Gastroesophageal sphincter (tissue), 4 donors: ENCODE measurements at regions not wholly inside any gene's neighbourhood (a gene's known extent, or its start where the extent isn't known, plus 50 kb on each side); places are given as distances from the start of the nearest gene placed in this dataset.

ENCODE experiments used
- ATAC-seq: fragments of 150-250 bp; one replicate; pipeline ENCODE4 v1.9.1; 2016; ENCODE audit warnings: mild to moderate bottlenecking, moderate library complexity
- H3K27ac ChIP-seq, 4 donors: fragments of 200-600 bp; sonication (generic) in 3 of 4; 1 replicate in 3 of 4; 2 replicates in 1 of 4; pipeline ENCODE4 v1.5.1; 2016 to 2019
- H3K27me3 ChIP-seq: fragments of 200-600 bp; sonication (generic); one replicate; pipeline ENCODE4 v1.5.1; 2019
- H3K36me3 ChIP-seq, 2 donors: fragments of 200-600 bp; sonication (generic); one replicate each; pipeline ENCODE4 v1.5.1; 2019; ENCODE audit warnings: control low read depth in 1 of 2
- H3K4me1 ChIP-seq, 3 donors: fragments of 200-600 bp; sonication (generic); 1 replicate in 2 of 3; 2 replicates in 1 of 3; pipeline ENCODE4 v1.5.1; 2016 to 2019; ENCODE audit warnings: control low read depth in 2 of 3
- H3K4me3 ChIP-seq, 2 donors: fragments of 200-600 bp; sonication (generic); one replicate each; pipeline ENCODE4 v1.5.1; 2019; ENCODE audit warnings: mild to moderate bottlenecking in 1 of 2, moderate library complexity in 1 of 2
- H3K9me3 ChIP-seq, 3 donors: fragments of 200-600 bp; sonication (generic); one replicate each; pipeline ENCODE4 v1.5.1; 2017 to 2019; ENCODE audit warnings: control low read depth in 2 of 3
- EP300 ChIP-seq: sonication (generic); formaldehyde crosslinking; IDR thresholded peaks from one replicate; pipeline ENCODE4 v1.6.1; 2017; ENCODE audit warnings: antibody characterized with exemption, mild to moderate bottlenecking
- POLR2A ChIP-seq, 2 donors: fragments of 450-650 bp; IDR thresholded peaks; one replicate each; pipeline ENCODE4 v1.6.1; 2017; ENCODE audit warnings: antibody characterized with exemption in 2 of 2, mild to moderate bottlenecking in 2 of 2, moderate library complexity in 1 of 2
- POLR2AphosphoS5 ChIP-seq: sonication (generic); formaldehyde crosslinking; IDR thresholded peaks from one replicate; pipeline ENCODE4 v1.6.1; 2017; ENCODE audit warnings: antibody characterized with exemption
- WGBS, 2 donors: methylation state at CpG; one replicate each; pipeline ENCODE4 v1.1.5; 2018; ENCODE audit warnings: low coverage in 1 of 2; 5-methylcytosine and 5-hydroxymethylcytosine counted together
- TF ChIP-seq, protein P1 (sequence below), 4 experiments: fragments of 200-600 bp in 2 of 4; fragments of 450-650 bp in 2 of 4; sonication (generic) in 1 of 4; IDR thresholded peaks; one replicate each; pipeline ENCODE4 v1.5.1; 2017 to 2019; ENCODE audit warnings: antibody characterized with exemption in 4 of 4, mild to moderate bottlenecking in 2 of 4, moderate library complexity in 2 of 4

- Histone ChIP-seq H3K27me3 (no peaks in the 10 kb centered on the region), H3K36me3 (no peaks in the 10 kb centered on the region), H3K4me3 (no peak overlapping the region), H3K27ac (no peak overlapping the region), H3K4me1 (peaks cover 0 to 19% (median 0%) of the 10 kb centered on the region in 3 donors), H3K9me3 (no peaks in the 10 kb centered on the region)
- no peak for TF ChIP-seq EP300
- TF ChIP-seq, protein P1, sequence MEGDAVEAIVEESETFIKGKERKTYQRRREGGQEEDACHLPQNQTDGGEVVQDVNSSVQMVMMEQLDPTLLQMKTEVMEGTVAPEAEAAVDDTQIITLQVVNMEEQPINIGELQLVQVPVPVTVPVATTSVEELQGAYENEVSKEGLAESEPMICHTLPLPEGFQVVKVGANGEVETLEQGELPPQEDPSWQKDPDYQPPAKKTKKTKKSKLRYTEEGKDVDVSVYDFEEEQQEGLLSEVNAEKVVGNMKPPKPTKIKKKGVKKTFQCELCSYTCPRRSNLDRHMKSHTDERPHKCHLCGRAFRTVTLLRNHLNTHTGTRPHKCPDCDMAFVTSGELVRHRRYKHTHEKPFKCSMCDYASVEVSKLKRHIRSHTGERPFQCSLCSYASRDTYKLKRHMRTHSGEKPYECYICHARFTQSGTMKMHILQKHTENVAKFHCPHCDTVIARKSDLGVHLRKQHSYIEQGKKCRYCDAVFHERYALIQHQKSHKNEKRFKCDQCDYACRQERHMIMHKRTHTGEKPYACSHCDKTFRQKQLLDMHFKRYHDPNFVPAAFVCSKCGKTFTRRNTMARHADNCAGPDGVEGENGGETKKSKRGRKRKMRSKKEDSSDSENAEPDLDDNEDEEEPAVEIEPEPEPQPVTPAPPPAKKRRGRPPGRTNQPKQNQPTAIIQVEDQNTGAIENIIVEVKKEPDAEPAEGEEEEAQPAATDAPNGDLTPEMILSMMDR (IDR thresholded peaks at IDR 0.05), result no peak
- TF ChIP-seq POLR2AphosphoS5, result no peak
- no peak for TF ChIP-seq POLR2A (IDR thresholded peaks at IDR 0.05)
- no peak for ATAC-seq
Measured at GRCh38 chr2:181306785-181307184, 150.4 kb upstream of the ITGA4 start.

DNA sequence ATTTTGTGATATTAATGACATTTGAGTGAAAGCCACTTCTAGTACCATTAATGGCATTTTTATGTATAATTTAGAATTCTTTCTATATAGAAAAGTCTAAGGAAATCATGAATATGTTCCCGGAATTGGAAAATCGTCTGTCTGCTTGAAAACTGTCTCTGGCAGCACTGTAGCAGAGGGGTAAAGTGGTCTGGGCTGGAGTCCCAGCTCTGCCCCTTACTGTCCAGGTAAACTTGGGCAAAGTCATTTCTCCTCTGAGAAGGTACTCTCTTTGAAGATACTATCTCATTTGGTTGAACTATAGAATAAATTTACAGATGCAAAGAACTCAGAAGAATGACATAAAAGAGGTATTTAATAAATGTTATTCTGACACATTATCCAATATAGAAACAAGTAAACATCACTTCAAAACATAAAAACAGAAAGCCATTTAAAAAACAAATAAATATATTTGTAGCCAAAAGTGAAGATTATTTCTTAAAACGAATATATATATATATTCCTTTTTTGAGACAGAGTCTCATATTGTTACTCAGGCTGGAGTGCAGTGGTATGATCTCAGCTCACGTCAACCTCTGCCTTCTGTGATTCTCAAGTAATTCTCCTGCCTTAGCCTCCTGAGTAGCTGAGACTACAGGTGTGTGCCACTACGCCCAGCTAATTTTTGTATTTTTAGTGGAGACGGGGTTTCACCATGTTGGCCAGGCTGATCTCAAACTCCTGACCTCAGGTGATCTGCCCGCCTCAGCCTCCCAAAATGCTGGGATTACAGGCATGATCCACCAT lies 149.8 kb upstream of the ITGA4 start:
- WGBS, 2 donors, result 74 to 80% methylated on average over 4 to 6 of the region's 7 CpGs
- Histone ChIP-seq H3K27me3 (no peaks in the 10 kb centered on the region), H3K27ac (no peak overlapping the region)

DNA sequence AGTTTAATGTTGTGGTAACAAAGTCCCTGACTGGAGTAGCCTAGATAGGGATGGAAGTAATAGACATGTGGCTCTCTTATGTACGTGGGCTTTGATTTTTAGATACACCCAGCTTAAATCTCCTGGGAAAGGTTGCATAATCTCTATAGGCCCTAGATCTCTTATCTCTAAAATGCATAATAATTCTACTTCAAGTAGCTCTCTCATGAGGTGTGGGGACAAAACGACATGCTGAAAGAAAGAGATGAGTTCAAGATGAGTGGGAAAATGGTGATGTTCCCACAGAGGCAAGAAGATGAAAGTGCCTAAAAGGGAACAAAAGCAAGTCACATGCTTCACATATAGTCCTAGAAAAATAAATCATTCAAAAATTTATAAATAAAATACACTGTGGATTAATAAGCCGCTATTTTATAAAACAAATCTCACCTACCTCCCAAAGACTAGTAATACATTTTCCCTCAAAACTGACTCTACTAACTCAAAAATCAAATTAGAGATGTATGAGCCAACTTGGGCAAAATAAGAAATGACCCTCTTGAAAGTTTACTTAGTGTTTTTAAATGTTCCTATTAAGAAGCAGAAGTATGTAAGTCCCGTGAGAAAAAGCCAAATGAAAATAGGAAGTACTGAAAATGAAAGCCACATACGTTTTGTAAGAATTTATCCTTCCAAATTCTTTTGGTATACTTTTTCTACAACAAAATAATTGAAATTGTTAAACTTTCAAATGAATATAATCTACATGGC lies 148.2 kb upstream of the ITGA4 start:
- Histone ChIP-seq H3K27ac (no peak overlapping the region), H3K27me3 (no peaks in the 10 kb centered on the region), H3K4me1 (peaks cover 0 to 19% (median 0%) of the 10 kb centered on the region in 3 donors), H3K9me3 (no peaks in the 10 kb centered on the region), H3K4me3 (no peak overlapping the region), H3K36me3 (no peaks in the 10 kb centered on the region)
- 78 to 85% methylated on average over 4 to 5 of the region's 5 CpGs for WGBS, 2 donors
- TF ChIP-seq POLR2AphosphoS5 (no peak), POLR2A (IDR thresholded peaks at IDR 0.05) (no peak), EP300 (no peak)
- TF ChIP-seq, protein P1 (IDR thresholded peaks at IDR 0.05), result no peak
- no peak for ATAC-seq

More for the DNA sequence above, 149.8 kb upstream of the ITGA4 start:
- H3K4me1 ChIP-seq, result peaks cover 0 to 19% (median 0%) of the 10 kb centered on the region in 3 donors
- ATAC-seq, result no peak
- TF ChIP-seq POLR2AphosphoS5, result no peak
- no peak for TF ChIP-seq POLR2A (IDR thresholded peaks at IDR 0.05)
- TF ChIP-seq, protein P1 (IDR thresholded peaks at IDR 0.05), result no peak
- no peak for TF ChIP-seq EP300
- H3K9me3 ChIP-seq, result no peaks in the 10 kb centered on the region
- H3K36me3 ChIP-seq, result no peaks in the 10 kb centered on the region
- H3K4me3 ChIP-seq, result no peak overlapping the region

DNA sequence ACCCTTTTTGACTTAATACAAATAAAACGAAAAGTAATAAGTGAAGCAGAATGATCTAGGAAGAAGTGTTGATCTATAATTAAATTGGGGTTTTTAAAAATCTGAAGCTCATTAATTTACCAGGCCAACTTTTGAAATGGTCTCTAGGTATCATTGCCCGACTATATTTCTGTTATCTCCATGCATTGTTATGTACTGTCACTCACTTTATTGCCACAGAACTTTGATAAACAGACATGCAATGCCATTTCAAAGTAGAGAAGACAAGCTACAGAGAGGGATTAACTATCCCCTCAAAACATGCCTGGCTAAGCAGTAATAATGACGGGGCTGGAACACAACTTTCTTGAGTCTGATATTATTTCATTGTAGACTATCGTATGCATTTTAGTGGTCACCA lies 147.6 kb upstream of the ITGA4 start:
- H3K4me3 ChIP-seq, result no peak overlapping the region
- H3K9me3 ChIP-seq, result no peaks in the 10 kb centered on the region
- no peaks in the 10 kb centered on the region for H3K36me3 ChIP-seq
- 69 to 90% methylated on average over 4 of the region's 4 CpGs for WGBS, 2 donors
- no peak for ATAC-seq
- H3K4me1 ChIP-seq, result peaks cover 0 to 19% (median 0%) of the 10 kb centered on the region in 3 donors
- H3K27me3 ChIP-seq, result no peaks in the 10 kb centered on the region
- no peak overlapping the region for H3K27ac ChIP-seq
- TF ChIP-seq POLR2AphosphoS5 (no peak), EP300 (no peak), POLR2A (IDR thresholded peaks at IDR 0.05) (no peak)
- TF ChIP-seq, protein P1 (IDR thresholded peaks at IDR 0.05), result no peak
